Panc1 (cell line): ENCODE measurements at regions not wholly inside any gene's neighbourhood (a gene's known extent, or its start where the extent isn't known, plus 50 kb on each side); places are given as distances from the start of the nearest gene placed in this dataset.

Experiments
- POLR2AphosphoS5 ChIP-seq: IDR thresholded peaks from 2 replicates; pipeline ENCODE4 v1.6.1; 2012; ENCODE audit warnings: mild to moderate bottlenecking, low read depth, low read length, moderate library complexity
- SIN3A ChIP-seq: IDR thresholded peaks from 2 replicates; pipeline ENCODE4 v1.6.1; 2012; ENCODE audit warnings: low read depth, mild to moderate bottlenecking, low read length, moderate library complexity, borderline replicate concordance; ENCODE audit not compliant: insufficient read depth
- TCF7L2 ChIP-seq: IDR thresholded peaks from 2 replicates; pipeline ENCODE4 v1.6.1; 2011; ENCODE audit warnings: mild to moderate bottlenecking, low read depth, low read length, inconsistent platforms
- TF ChIP-seq, protein P1 (sequence below): fragments of 450-650 bp; IDR thresholded peaks from 2 replicates; pipeline ENCODE4 v1.5.1; 2017; ENCODE audit warnings: mild to moderate bottlenecking
- TF ChIP-seq, protein P2 (sequence below), 2 experiments: IDR thresholded peaks; 2 replicates each; pipeline ENCODE4 v1.6.1; 2011 to 2012; ENCODE audit warnings: low read depth in 2 of 2, control low read depth in 1 of 2, low read length in 1 of 2, mild to moderate bottlenecking in 1 of 2, moderate library complexity in 1 of 2; ENCODE audit not compliant: insufficient read depth in 1 of 2

DNA sequence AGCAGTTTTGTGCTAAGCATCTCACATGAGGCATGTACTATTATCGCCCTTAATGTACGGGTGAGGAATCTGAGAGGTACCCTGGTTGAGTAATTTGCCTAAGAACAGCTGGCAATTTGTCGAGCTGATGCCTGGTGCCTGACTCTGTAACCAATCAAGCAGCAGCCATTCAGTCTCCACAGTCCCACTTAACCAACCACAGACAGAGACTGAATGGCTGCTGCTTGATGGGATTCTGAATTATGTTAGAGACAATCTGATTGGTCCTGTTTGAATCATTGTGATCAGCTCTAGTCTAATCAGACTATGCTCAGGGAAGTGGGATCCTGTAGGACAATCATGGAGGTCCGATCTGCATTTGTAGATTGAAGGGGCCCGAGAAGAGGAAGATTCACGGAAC lies 447.0 kb downstream of the SHISA9 start:
- TF ChIP-seq, protein P1, sequence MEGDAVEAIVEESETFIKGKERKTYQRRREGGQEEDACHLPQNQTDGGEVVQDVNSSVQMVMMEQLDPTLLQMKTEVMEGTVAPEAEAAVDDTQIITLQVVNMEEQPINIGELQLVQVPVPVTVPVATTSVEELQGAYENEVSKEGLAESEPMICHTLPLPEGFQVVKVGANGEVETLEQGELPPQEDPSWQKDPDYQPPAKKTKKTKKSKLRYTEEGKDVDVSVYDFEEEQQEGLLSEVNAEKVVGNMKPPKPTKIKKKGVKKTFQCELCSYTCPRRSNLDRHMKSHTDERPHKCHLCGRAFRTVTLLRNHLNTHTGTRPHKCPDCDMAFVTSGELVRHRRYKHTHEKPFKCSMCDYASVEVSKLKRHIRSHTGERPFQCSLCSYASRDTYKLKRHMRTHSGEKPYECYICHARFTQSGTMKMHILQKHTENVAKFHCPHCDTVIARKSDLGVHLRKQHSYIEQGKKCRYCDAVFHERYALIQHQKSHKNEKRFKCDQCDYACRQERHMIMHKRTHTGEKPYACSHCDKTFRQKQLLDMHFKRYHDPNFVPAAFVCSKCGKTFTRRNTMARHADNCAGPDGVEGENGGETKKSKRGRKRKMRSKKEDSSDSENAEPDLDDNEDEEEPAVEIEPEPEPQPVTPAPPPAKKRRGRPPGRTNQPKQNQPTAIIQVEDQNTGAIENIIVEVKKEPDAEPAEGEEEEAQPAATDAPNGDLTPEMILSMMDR = no peak
- TF ChIP-seq, protein P2, sequence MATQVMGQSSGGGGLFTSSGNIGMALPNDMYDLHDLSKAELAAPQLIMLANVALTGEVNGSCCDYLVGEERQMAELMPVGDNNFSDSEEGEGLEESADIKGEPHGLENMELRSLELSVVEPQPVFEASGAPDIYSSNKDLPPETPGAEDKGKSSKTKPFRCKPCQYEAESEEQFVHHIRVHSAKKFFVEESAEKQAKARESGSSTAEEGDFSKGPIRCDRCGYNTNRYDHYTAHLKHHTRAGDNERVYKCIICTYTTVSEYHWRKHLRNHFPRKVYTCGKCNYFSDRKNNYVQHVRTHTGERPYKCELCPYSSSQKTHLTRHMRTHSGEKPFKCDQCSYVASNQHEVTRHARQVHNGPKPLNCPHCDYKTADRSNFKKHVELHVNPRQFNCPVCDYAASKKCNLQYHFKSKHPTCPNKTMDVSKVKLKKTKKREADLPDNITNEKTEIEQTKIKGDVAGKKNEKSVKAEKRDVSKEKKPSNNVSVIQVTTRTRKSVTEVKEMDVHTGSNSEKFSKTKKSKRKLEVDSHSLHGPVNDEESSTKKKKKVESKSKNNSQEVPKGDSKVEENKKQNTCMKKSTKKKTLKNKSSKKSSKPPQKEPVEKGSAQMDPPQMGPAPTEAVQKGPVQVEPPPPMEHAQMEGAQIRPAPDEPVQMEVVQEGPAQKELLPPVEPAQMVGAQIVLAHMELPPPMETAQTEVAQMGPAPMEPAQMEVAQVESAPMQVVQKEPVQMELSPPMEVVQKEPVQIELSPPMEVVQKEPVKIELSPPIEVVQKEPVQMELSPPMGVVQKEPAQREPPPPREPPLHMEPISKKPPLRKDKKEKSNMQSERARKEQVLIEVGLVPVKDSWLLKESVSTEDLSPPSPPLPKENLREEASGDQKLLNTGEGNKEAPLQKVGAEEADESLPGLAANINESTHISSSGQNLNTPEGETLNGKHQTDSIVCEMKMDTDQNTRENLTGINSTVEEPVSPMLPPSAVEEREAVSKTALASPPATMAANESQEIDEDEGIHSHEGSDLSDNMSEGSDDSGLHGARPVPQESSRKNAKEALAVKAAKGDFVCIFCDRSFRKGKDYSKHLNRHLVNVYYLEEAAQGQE (IDR thresholded peaks at IDR 0.05; ENCODE audit: insufficient read depth in 1 of 2, low read depth in 2 of 2, low read length in 1 of 2) = no peak
- no peak for TF ChIP-seq SIN3A
- TF ChIP-seq POLR2AphosphoS5 = no peak
- no peak for TF ChIP-seq TCF7L2
